A549 (cell line): ENCODE measurements at regions not wholly inside any gene's neighbourhood (a gene's known extent, or its start where the extent isn't known, plus 50 kb on each side); places are given as distances from the start of the nearest gene placed in this dataset.

Source experiments
- ATAC-seq, 2 experiments: fragments of 200-7000 bp in 1 of 2; fragments of >200 bp in 1 of 2; cut with Nextera tagmentation in 1 of 2; cut with Tn5 transposase in 1 of 2; 3 replicates each; pipeline versions ENCODE4 v1.8.0 to v1.9.1; 2018 to 2020; ENCODE audit warnings: mild to moderate bottlenecking in 1 of 2, moderate library complexity in 1 of 2
- CTCF ChIA-PET: fragments of 300-600 bp; sonication (Branson Sonifier 250); formaldehyde crosslinking; extraction: SDS; loops from one replicate; lab custom pipeline; 2021; ENCODE audit warnings: antibody characterized with exemption, inconsistent platforms; lab: Yijun Ruan, JAX
- POLR2A ChIA-PET: fragments of 350-600 bp; formaldehyde crosslinking; extraction: SDS; loops from one replicate; lab custom pipeline; 2021; ENCODE audit warnings: antibody characterized with exemption, inconsistent platforms; lab: Yijun Ruan, JAX
- DNase-seq, 2 experiments: peaks; one replicate each; pipeline versions ENCODE4 v3.0.0 to v3.0.0-alpha.2; 2011 to 2016; ENCODE audit warnings: low read depth in 1 of 2, low spot score in 1 of 2
- FAIRE-seq: peaks from 2 replicates; lab custom pipeline; 2011; peaks lifted over from hg19 to GRCh38; lab: Jason Lieb, UNC
- H3K27ac ChIP-seq, 2 experiments: fragments of >200 bp; sonication (Bioruptor Twin); formaldehyde crosslinking; 3 replicates each; pipeline ENCODE4 v1.5.1; 2016 to 2017
- H3K4me1 ChIP-seq: fragments of >200 bp; sonication (Bioruptor Twin); formaldehyde crosslinking; 3 replicates; pipeline ENCODE4 v1.6.1; 2016
- H3K4me2 ChIP-seq: fragments of >200 bp; sonication (Bioruptor Twin); formaldehyde crosslinking; 3 replicates; pipeline ENCODE4 v1.6.1; 2016
- H3K4me3 ChIP-seq: fragments of >200 bp; sonication (Bioruptor Twin); formaldehyde crosslinking; 3 replicates; pipeline ENCODE4 v1.5.1; 2016
- H3K9me3 ChIP-seq: fragments of >200 bp; sonication (Bioruptor Twin); formaldehyde crosslinking; 3 replicates; pipeline ENCODE4 v1.6.1; 2016
- BHLHE40 ChIP-seq: IDR thresholded peaks from 2 replicates; pipeline ENCODE4 v1.6.1; 2012; ENCODE audit warnings: low read depth, low read length, inconsistent platforms
- CBX2 ChIP-seq: fragments of 200-600 bp; sonication (generic); IDR thresholded peaks from 2 replicates; pipeline ENCODE4 v1.6.1; 2016; ENCODE audit warnings: low read depth, mild to moderate bottlenecking, borderline replicate concordance
- CBX8 ChIP-seq: fragments of 200-600 bp; sonication (generic); IDR thresholded peaks from 2 replicates; pipeline ENCODE4 v1.6.1; 2016
- EHF ChIP-seq: fragments of 250-450 bp; sonication (Bioruptor Pico); IDR thresholded peaks from 2 replicates; pipeline ENCODE4 v1.5.0; 2020; ENCODE audit warnings: mild to moderate bottlenecking
- EHMT2 ChIP-seq: fragments of 200-600 bp; sonication (generic); IDR thresholded peaks from 2 replicates; pipeline ENCODE4 v1.6.1; 2016; ENCODE audit warnings: antibody characterized with exemption, low read depth, mild to moderate bottlenecking, moderate library complexity
- FOSB ChIP-seq: fragments of 250-450 bp; sonication (Bioruptor Pico); IDR thresholded peaks from 2 replicates; pipeline ENCODE4 v1.5.0; 2020; ENCODE audit warnings: mild to moderate bottlenecking, moderate library complexity
- HDAC2 ChIP-seq: fragments of 200-600 bp; sonication (generic); IDR thresholded peaks from 2 replicates; pipeline ENCODE4 v1.6.1; 2016
- HEYL ChIP-seq: fragments of 250-450 bp; sonication (Bioruptor Pico); IDR thresholded peaks from 2 replicates; pipeline ENCODE4 v1.8.0; 2021; ENCODE audit warnings: mild to moderate bottlenecking, moderate library complexity
- MAFK ChIP-seq: fragments of 450-650 bp; IDR thresholded peaks from 2 replicates; pipeline ENCODE4 v1.6.1; 2014; ENCODE audit not compliant: partially characterized antibody
- MYC ChIP-seq: IDR thresholded peaks from 2 replicates; pipeline ENCODE4 v1.6.1; 2012; ENCODE audit warnings: mild to moderate bottlenecking, inconsistent platforms, low read length, improper control_type of control experiment, borderline replicate concordance
- NR3C1 ChIP-seq: fragments of >200 bp; sonication (Bioruptor Twin); formaldehyde crosslinking; IDR thresholded peaks from 3 replicates; pipeline ENCODE4 v1.6.1; 2017
- PHF8 ChIP-seq: fragments of 200-600 bp; sonication (generic); IDR thresholded peaks from 2 replicates; pipeline ENCODE4 v1.6.1; 2016; ENCODE audit warnings: low read depth, mild to moderate bottlenecking, antibody characterized with exemption, moderate library complexity, borderline replicate concordance
- RAD21 ChIP-seq, 2 experiments: fragments of >200 bp in 1 of 2; sonication (Bioruptor Twin) in 1 of 2; formaldehyde crosslinking in 1 of 2; IDR thresholded peaks in 1 of 2; conservative IDR thresholded peaks in 1 of 2; 2 replicates in 1 of 2; 3 replicates in 1 of 2; pipeline ENCODE4 v1.6.1; 2012 to 2018; ENCODE audit warnings: inconsistent platforms in 1 of 2
- RARB ChIP-seq: fragments of 250-450 bp; sonication (Bioruptor Pico); IDR thresholded peaks from 2 replicates; pipeline ENCODE4 v1.8.0; 2021; ENCODE audit warnings: mild to moderate bottlenecking, moderate library complexity
- RFX5 ChIP-seq: fragments of 450-650 bp; IDR thresholded peaks from 2 replicates; pipeline ENCODE4 v1.7.1; 2014; ENCODE audit warnings: antibody characterized with exemption, mild to moderate bottlenecking, moderate library complexity
- SREBF2 ChIP-seq: fragments of 450-650 bp; IDR thresholded peaks from 2 replicates; pipeline ENCODE4 v1.6.1; 2014; ENCODE audit warnings: mild to moderate bottlenecking, moderate library complexity
- ZC3H11A ChIP-seq: fragments of 450-650 bp; IDR thresholded peaks from 2 replicates; pipeline ENCODE4 v1.6.1; 2014; ENCODE audit warnings: antibody characterized with exemption, mild to moderate bottlenecking
- WGBS: methylation state at CpG from one replicate; pipeline ENCODE4 v1.1.6; 2017; ENCODE audit errors: missing lambda C conversion rate; 5-methylcytosine and 5-hydroxymethylcytosine counted together
- TF ChIP-seq, protein P1 (sequence below): fragments of 250-450 bp; sonication (Bioruptor Pico); IDR thresholded peaks from 2 replicates; pipeline ENCODE4 v1.5.0; 2021; ENCODE audit warnings: mild to moderate bottlenecking, moderate library complexity, borderline replicate concordance
- TF ChIP-seq, protein P2 (sequence below): fragments of 150-350 bp; IDR thresholded peaks from 2 replicates; pipeline ENCODE4 v1.6.1; 2014; ENCODE audit warnings: low read depth, mild to moderate bottlenecking, low read length
- TF ChIP-seq, protein P3 (sequence below): fragments of 250-450 bp; sonication (Bioruptor Pico); IDR thresholded peaks from 2 replicates; pipeline ENCODE4 v1.5.0; 2020; ENCODE audit warnings: low read depth, mild to moderate bottlenecking, moderate library complexity
- TF ChIP-seq, protein P4 (sequence below): IDR thresholded peaks from 2 replicates; pipeline ENCODE4 v1.6.1; 2012

DNA sequence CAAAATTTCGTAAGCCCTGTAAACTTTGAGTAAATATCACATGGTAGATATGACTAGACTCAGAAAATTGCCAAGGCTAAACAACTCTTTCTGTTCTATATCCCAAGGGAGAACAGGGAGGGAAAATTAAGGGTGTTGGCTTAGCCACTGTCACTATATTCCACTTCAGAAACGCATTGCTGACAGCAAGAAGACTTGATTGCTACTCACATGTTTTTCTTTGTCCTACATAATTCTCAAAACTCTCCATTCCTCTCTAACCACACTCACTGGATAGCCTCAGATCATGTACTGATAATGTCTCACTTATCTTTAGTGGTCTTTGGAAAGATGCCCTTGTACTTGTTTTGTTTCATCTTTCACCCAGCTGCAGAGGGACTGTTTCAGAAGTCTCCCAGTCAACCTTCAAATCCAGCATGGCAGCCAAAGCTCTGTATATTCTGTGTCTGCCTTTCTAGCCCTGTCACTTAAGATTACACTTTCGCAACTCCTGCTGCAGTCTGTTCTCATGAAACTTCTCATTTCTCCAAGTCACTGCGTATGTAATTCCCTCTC is 582.4 kb upstream of the FZD8 start:
- Histone ChIP-seq H3K9me3 (no peaks in the 10 kb centered on the region), H3K27ac (no peak overlapping the region), H3K4me2 (no peak overlapping the region)
- CTCF ChIA-PET = no interaction called here
- POLR2A ChIA-PET = no interaction called here
- ATAC-seq = no peak
- TF ChIP-seq MAFK = no peak
- TF ChIP-seq PHF8 = no peak
- TF ChIP-seq SREBF2 = no peak
- TF ChIP-seq, all 56 proteins: peak for 0
- FAIRE-seq (no peak), DNase-seq (no peak)
- Histone ChIP-seq H3K4me3 (no peak overlapping the region), H3K4me1 (no peaks in the 10 kb centered on the region)
- 64% methylated on average over 4 of the region's 4 CpGs for WGBS

DNA sequence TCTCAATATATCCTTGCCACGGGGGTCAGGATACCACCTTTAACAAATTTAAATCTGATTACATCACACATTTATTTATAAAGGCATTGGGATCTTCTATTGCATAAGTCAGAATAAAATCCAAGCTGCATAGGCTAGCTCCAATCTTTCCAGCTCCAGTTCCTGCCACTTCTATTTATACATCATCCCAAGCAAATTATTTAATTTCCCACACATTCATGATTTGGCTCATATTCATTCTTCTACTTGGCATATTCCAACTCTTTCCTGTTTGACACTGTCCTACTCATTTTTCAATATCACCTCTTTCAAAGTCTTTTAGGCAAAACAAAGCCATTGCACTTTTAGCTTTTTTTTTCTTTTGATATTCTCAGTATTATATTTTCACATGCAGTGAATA is 579.0 kb upstream of the FZD8 start:
- TF ChIP-seq BHLHE40 = no peak
- no peak for TF ChIP-seq CBX2
- ChIA-PET POLR2A (no interaction called here), CTCF (interaction anchor here (1.0 to 1.1 kb wide), 2 partner anchors 19 to 585 kb away, joined by 3 read pairs; no protein-coding TSS in a partner anchor)
- Histone ChIP-seq H3K9me3 (no peaks in the 10 kb centered on the region), H3K4me2 (no peak overlapping the region), H3K4me1 (no peaks in the 10 kb centered on the region), H3K27ac (no peak overlapping the region), H3K4me3 (no peak overlapping the region)
- FAIRE-seq = no peak
- no peak for ATAC-seq
- no peak for DNase-seq
- WGBS = 3% methylated on average over 1 of the region's 1 CpG

DNA sequence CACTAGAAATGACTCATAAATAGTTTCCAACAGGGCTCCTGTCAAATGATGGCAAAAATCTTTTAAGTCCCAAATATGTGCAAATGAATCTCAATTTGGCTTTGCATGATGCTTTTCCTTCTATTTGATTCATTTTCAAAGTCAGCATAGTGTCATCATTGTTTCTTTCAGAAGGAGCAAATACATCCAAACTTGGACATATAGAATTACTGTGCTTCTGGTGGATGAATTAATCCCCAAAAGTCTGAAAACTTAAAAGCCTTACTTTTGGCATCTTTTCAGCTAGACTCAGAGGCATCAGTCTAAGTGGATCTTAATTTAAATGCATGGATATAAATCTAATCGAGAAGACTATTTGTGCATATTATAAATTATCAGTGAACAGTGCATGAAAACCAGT is 578.1 kb upstream of the FZD8 start:
- DNase-seq (no peak), FAIRE-seq (no peak), ATAC-seq (no peak)
- POLR2A ChIA-PET = no interaction called here
- CTCF ChIA-PET = no interaction called here
- no peak for TF ChIP-seq MYC
- no peak for TF ChIP-seq HDAC2
- TF ChIP-seq HEYL (CRISPR knock-in tag) = no peak
- TF ChIP-seq RAD21 (conservative IDR thresholded peaks at IDR 0.05 in 1 of 2, IDR thresholded peaks at IDR 0.05 in 1 of 2) = no peak
- no peak for TF ChIP-seq MAFK
- TF ChIP-seq, protein P1, sequence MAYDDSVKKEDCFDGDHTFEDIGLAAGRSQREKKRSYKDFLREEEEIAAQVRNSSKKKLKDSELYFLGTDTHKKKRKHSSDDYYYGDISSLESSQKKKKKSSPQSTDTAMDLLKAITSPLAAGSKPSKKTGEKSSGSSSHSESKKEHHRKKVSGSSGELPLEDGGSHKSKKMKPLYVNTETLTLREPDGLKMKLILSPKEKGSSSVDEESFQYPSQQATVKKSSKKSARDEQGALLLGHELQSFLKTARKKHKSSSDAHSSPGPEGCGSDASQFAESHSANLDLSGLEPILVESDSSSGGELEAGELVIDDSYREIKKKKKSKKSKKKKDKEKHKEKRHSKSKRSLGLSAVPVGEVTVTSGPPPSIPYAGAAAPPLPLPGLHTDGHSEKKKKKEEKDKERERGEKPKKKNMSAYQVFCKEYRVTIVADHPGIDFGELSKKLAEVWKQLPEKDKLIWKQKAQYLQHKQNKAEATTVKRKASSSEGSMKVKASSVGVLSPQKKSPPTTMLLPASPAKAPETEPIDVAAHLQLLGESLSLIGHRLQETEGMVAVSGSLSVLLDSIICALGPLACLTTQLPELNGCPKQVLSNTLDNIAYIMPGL = no peak
- TF ChIP-seq RARB (CRISPR knock-in tag) = no peak
- TF ChIP-seq NR3C1 = no peak
- TF ChIP-seq FOSB (CRISPR knock-in tag) = no peak
- TF ChIP-seq EHMT2 = no peak
- TF ChIP-seq BHLHE40 = no peak
- no peak for TF ChIP-seq EHF (CRISPR knock-in tag)
- no peak for TF ChIP-seq ZC3H11A
- no peak for TF ChIP-seq CBX2
- TF ChIP-seq CBX8 = no peak
- TF ChIP-seq, protein P2, sequence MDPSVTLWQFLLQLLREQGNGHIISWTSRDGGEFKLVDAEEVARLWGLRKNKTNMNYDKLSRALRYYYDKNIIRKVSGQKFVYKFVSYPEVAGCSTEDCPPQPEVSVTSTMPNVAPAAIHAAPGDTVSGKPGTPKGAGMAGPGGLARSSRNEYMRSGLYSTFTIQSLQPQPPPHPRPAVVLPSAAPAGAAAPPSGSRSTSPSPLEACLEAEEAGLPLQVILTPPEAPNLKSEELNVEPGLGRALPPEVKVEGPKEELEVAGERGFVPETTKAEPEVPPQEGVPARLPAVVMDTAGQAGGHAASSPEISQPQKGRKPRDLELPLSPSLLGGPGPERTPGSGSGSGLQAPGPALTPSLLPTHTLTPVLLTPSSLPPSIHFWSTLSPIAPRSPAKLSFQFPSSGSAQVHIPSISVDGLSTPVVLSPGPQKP = no peak
- TF ChIP-seq, protein P3, sequence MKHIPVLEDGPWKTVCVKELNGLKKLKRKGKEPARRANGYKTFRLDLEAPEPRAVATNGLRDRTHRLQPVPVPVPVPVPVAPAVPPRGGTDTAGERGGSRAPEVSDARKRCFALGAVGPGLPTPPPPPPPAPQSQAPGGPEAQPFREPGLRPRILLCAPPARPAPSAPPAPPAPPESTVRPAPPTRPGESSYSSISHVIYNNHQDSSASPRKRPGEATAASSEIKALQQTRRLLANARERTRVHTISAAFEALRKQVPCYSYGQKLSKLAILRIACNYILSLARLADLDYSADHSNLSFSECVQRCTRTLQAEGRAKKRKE = no peak
- no peak for TF ChIP-seq RFX5
- TF ChIP-seq, protein P4, sequence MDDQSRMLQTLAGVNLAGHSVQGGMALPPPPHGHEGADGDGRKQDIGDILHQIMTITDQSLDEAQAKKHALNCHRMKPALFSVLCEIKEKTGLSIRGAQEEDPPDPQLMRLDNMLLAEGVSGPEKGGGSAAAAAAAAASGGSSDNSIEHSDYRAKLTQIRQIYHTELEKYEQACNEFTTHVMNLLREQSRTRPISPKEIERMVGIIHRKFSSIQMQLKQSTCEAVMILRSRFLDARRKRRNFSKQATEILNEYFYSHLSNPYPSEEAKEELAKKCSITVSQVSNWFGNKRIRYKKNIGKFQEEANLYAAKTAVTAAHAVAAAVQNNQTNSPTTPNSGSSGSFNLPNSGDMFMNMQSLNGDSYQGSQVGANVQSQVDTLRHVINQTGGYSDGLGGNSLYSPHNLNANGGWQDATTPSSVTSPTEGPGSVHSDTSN = no peak
- H3K9me3 ChIP-seq = no peaks in the 10 kb centered on the region
- no peak overlapping the region for H3K27ac ChIP-seq
- H3K4me2 ChIP-seq = no peak overlapping the region
- H3K4me1 ChIP-seq = no peaks in the 10 kb centered on the region
- H3K4me3 ChIP-seq = no peak overlapping the region
- 9% methylated on average over 1 of the region's 1 CpG for WGBS
